Smooth muscle cell (in vitro differentiated cells): ENCODE measurements at regions not wholly inside any gene's neighbourhood (a gene's known extent, or its start where the extent isn't known, plus 50 kb on each side); places are given as distances from the start of the nearest gene placed in this dataset.
"Not testable (repeated sequence)": the region's sequence is repeated elsewhere in the genome, so short reads cannot be mapped to it uniquely, and the experiment has no call there.

ENCODE experiments used
- DNase-seq: peaks from one replicate; lab custom pipeline; 2025; ENCODE audit not compliant: unreplicated experiment; lab: John Stamatoyannopoulos, UW
- H2AFZ ChIP-seq: fragments of 200-600 bp; sonication (generic); 2 replicates; pipeline ENCODE4 v1.6.0; 2016; ENCODE audit warnings: antibody characterized with exemption, low read depth, mild to moderate bottlenecking
- H3F3A ChIP-seq: fragments of 200-600 bp; sonication (generic); 2 replicates; pipeline ENCODE4 v1.6.0; 2017; ENCODE audit warnings: antibody characterized with exemption, low read depth
- H3K27ac ChIP-seq: fragments of 200-600 bp; sonication (generic); 2 replicates; pipeline ENCODE4 v1.5.1; 2016; ENCODE audit warnings: low read depth, mild to moderate bottlenecking
- H3K27me3 ChIP-seq: fragments of 200-600 bp; sonication (generic); 2 replicates; pipeline ENCODE4 v1.6.1; 2016; ENCODE audit warnings: low read depth, mild to moderate bottlenecking
- H3K36me3 ChIP-seq: fragments of 200-600 bp; sonication (generic); 2 replicates; pipeline ENCODE4 v1.5.1; 2016; ENCODE audit warnings: low read depth
- H3K4me1 ChIP-seq: fragments of 200-600 bp; sonication (generic); 2 replicates; pipeline ENCODE4 v1.5.1; 2016; ENCODE audit warnings: low read depth
- H3K4me2 ChIP-seq: fragments of 200-600 bp; sonication (generic); 2 replicates; pipeline ENCODE4 v1.6.0; 2016; ENCODE audit warnings: mild to moderate bottlenecking
- H3K4me3 ChIP-seq: fragments of 200-600 bp; sonication (generic); 2 replicates; pipeline ENCODE4 v1.5.1; 2016; ENCODE audit warnings: mild to moderate bottlenecking
- H3K79me2 ChIP-seq: fragments of 200-600 bp; sonication (generic); 2 replicates; pipeline ENCODE4 v1.6.0; 2016; ENCODE audit warnings: low read depth, mild to moderate bottlenecking
- H3K9ac ChIP-seq: fragments of 200-600 bp; sonication (generic); 2 replicates; pipeline ENCODE4 v1.6.0; 2016; ENCODE audit warnings: low read depth
- H3K9me3 ChIP-seq: fragments of 200-600 bp; sonication (generic); replicated peaks from 2 replicates; pipeline ENCODE4 v1.5.1; 2016; ENCODE audit warnings: low read depth
- H4K20me1 ChIP-seq: fragments of 200-600 bp; sonication (generic); 2 replicates; pipeline ENCODE4 v1.6.0; 2016; ENCODE audit warnings: low read depth
- WGBS: methylation state at CpG from one replicate; pipeline ENCODE4 v1.1.7; 2016; ENCODE audit warnings: low lambda C conversion rate; 5-methylcytosine and 5-hydroxymethylcytosine counted together
- TF ChIP-seq, protein P1 (sequence below): fragments of 200-600 bp; sonication (generic); IDR thresholded peaks from 2 replicates; pipeline ENCODE4 v1.5.1; 2017; ENCODE audit warnings: borderline replicate concordance, mild to moderate bottlenecking, antibody characterized with exemption; ENCODE audit not compliant: insufficient read depth, poor library complexity, severe bottlenecking

DNA sequence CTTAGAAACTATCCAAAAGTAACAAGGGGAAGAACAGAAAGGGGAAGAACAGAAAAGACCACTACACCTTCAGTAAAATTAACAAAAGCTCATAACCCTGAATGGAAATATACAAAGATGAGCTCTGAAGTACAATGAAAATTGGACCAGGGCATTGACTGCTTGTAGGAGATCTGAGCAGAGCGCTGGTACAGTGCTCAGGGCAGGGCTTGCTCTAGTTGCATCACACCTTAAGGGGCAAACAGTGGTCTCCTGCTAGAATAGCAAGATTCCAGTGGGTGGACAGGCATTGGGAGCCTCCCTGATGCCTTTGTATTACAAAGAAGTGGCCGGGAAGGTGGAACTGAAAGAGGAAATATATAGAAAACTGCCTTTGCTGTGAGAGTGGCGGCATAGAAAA is 111.9 kb upstream of the RGS1 start:
- Histone ChIP-seq H3K4me3 (no peak overlapping the region), H3K27me3 (no peaks in the 10 kb centered on the region), H3K4me2 (no peak overlapping the region), H3F3A (no peaks in the 10 kb centered on the region), H3K9ac (no peak overlapping the region), H3K79me2 (no peaks in the 10 kb centered on the region), H3K36me3 (no peaks in the 10 kb centered on the region), H3K27ac (no peak overlapping the region), H3K4me1 (no peaks in the 10 kb centered on the region), H3K9me3 (no peaks in the 10 kb centered on the region), H2AFZ (peak overlapping the region; percentile 26), H4K20me1 (no peaks in the 10 kb centered on the region)
- TF ChIP-seq, protein P1, sequence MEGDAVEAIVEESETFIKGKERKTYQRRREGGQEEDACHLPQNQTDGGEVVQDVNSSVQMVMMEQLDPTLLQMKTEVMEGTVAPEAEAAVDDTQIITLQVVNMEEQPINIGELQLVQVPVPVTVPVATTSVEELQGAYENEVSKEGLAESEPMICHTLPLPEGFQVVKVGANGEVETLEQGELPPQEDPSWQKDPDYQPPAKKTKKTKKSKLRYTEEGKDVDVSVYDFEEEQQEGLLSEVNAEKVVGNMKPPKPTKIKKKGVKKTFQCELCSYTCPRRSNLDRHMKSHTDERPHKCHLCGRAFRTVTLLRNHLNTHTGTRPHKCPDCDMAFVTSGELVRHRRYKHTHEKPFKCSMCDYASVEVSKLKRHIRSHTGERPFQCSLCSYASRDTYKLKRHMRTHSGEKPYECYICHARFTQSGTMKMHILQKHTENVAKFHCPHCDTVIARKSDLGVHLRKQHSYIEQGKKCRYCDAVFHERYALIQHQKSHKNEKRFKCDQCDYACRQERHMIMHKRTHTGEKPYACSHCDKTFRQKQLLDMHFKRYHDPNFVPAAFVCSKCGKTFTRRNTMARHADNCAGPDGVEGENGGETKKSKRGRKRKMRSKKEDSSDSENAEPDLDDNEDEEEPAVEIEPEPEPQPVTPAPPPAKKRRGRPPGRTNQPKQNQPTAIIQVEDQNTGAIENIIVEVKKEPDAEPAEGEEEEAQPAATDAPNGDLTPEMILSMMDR = no peak
- whole genome bisulfite sequencing = 94% methylated on average over 3 of the region's 3 CpGs
- DNase-seq = no peak

- not testable (repeated sequence) for DNase-seq, H3K4me1 ChIP-seq, H3K79me2 ChIP-seq, H3K9me3 ChIP-seq, H2AFZ ChIP-seq, H3K27me3 ChIP-seq, H4K20me1 ChIP-seq, H3K4me3 ChIP-seq, H3K9ac ChIP-seq, H3K36me3 ChIP-seq, H3F3A ChIP-seq, H3K4me2 ChIP-seq, H3K27ac ChIP-seq
- 80% methylated on average over 4 of the region's 4 CpGs for WGBS
Measured at GRCh38 chr1:192465221-192465620, 110.4 kb upstream of the RGS1 start.

DNA sequence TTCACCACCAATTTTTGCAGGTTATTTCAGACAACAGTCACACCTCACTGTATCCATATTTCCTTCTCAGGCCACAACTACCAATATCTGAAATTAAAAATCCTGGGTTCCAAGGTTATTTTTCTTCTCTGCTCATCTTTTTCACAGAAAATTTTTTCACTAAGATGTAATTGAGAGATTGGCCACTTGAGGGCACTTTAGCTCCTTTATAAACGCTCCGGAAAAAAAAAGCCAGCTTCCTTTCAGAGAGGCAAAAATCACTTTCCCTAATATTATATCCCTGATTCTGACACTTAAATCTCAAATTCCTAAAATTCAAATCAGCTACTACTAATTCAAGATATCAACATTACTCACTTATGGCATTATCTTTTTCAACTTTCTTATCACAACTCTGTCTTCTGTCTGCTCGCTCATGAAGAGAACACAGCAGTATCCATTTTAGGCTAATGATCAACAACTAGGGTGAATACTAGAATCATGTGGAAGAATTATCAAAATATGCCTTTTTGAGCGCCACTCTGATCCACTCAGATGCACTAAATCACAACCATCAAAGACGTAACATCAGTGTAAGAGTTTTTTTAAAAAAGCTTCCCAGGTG is 101.4 kb upstream of the RGS1 start:
- Histone ChIP-seq H3K36me3 (no peaks in the 10 kb centered on the region), H3K4me3 (no peak overlapping the region), H3K27ac (no peak overlapping the region), H3K9me3 (no peaks in the 10 kb centered on the region), H3F3A (no peaks in the 10 kb centered on the region), H3K4me2 (no peak overlapping the region), H3K4me1 (peaks cover 7% of the 10 kb centered on the region), H3K79me2 (no peaks in the 10 kb centered on the region), H4K20me1 (no peaks in the 10 kb centered on the region), H3K27me3 (peaks cover 8% of the 10 kb centered on the region), H2AFZ (no peak overlapping the region), H3K9ac (no peak overlapping the region)
- no peak for DNase-seq
- TF ChIP-seq, protein P1 = peak; percentile 77
- 36% methylated on average over 5 of the region's 5 CpGs for WGBS

GRCh38 chr1:192475329-192475728 is 100.2 kb upstream of the RGS1 start:
- H3K27me3 ChIP-seq = peaks cover 8% of the 10 kb centered on the region
- H3K9me3 ChIP-seq = no peaks in the 10 kb centered on the region
- H3F3A ChIP-seq = no peaks in the 10 kb centered on the region
- H3K4me2 ChIP-seq = no peak overlapping the region
- no peak overlapping the region for H2AFZ ChIP-seq
- H3K27ac ChIP-seq = no peak overlapping the region
- over 99% methylated on average over 6 of the region's 6 CpGs for WGBS
- H3K9ac ChIP-seq = no peak overlapping the region
- peaks cover 7% of the 10 kb centered on the region for H3K4me1 ChIP-seq
- TF ChIP-seq, protein P1 = no peak
- H3K36me3 ChIP-seq = no peaks in the 10 kb centered on the region
- H3K4me3 ChIP-seq = no peak overlapping the region
- no peak for DNase-seq
- no peaks in the 10 kb centered on the region for H4K20me1 ChIP-seq
- no peaks in the 10 kb centered on the region for H3K79me2 ChIP-seq
